ENCODE measurements at regions not wholly inside any gene's neighbourhood (a gene's known extent, or its start where the extent isn't known, plus 50 kb on each side); places are given as distances from the start of the nearest gene placed in this dataset.
"Not testable (repeated sequence)": the region's sequence is repeated elsewhere in the genome, so short reads cannot be mapped to it uniquely, and the experiment has no call there.

DNA sequence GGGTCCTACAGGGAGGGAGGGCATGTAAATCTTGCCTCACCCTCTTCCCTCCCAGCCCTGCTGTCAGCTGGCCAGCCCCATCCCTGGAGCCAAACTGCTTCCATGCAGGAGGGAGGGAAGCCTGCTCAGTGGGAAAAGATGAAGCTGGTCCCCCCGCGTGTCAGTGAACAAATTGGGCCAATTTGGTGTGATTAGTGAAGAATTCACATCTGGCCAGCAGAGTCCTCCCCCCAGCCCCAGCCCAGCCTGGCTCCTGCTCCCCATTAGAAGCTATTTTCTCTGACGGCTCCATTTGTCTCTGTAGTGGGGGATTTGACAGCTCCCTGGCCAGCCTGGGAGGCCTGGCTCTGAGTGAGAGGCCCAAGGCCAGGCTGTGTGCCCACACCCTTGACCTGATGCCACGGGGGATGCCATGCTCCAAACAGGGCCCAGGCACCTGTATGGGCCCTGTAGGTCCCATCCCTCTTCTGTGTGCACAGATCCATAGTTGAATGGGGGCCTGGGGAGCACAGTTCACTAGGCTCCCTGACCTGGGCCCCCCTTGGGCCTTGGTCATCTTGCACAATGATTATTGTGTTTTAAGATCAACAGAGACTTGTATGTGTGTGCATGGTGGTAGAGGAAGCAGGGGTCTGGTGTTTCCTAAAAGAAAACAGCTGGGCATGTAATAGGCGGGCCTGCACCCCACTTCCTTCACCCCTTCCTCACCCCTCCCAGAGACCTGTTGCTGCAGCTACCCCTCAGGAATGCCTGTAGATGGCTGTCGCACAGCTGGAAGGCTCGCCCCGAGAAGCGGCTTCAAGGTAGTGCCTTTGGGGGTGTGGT is 50.7 kb upstream of the TAC4 start:
- TF ChIP-seq, protein P1, sequence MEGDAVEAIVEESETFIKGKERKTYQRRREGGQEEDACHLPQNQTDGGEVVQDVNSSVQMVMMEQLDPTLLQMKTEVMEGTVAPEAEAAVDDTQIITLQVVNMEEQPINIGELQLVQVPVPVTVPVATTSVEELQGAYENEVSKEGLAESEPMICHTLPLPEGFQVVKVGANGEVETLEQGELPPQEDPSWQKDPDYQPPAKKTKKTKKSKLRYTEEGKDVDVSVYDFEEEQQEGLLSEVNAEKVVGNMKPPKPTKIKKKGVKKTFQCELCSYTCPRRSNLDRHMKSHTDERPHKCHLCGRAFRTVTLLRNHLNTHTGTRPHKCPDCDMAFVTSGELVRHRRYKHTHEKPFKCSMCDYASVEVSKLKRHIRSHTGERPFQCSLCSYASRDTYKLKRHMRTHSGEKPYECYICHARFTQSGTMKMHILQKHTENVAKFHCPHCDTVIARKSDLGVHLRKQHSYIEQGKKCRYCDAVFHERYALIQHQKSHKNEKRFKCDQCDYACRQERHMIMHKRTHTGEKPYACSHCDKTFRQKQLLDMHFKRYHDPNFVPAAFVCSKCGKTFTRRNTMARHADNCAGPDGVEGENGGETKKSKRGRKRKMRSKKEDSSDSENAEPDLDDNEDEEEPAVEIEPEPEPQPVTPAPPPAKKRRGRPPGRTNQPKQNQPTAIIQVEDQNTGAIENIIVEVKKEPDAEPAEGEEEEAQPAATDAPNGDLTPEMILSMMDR (IDR thresholded peaks at IDR 0.05; ENCODE audit: insufficient read depth, low read depth, low read length, missing control alignments), result no peak
- no peak overlapping the region for H3K4me3 ChIP-seq (ENCODE audit: low read length)
- no peak for DNase-seq (ENCODE audit: low read depth)

- H3K4me3 ChIP-seq (ENCODE audit: low read length), result no peak overlapping the region
- no peak for DNase-seq (ENCODE audit: low read depth)
- TF ChIP-seq, protein P1 (IDR thresholded peaks at IDR 0.05; ENCODE audit: insufficient read depth, low read depth, low read length, missing control alignments), result peak; percentile 18
Observed at GRCh38 chr17:49899191-49899485, 51.3 kb upstream of the TAC4 start.

- DNase-seq (ENCODE audit: low read depth), result no peak
- TF ChIP-seq, protein P1 (IDR thresholded peaks at IDR 0.05; ENCODE audit: insufficient read depth, low read depth, low read length, missing control alignments), result no peak
- H3K4me3 ChIP-seq (ENCODE audit: low read length), result no peak overlapping the region
Observed at GRCh38 chr17:49899588-49899987, 51.7 kb upstream of the TAC4 start.

DNA sequence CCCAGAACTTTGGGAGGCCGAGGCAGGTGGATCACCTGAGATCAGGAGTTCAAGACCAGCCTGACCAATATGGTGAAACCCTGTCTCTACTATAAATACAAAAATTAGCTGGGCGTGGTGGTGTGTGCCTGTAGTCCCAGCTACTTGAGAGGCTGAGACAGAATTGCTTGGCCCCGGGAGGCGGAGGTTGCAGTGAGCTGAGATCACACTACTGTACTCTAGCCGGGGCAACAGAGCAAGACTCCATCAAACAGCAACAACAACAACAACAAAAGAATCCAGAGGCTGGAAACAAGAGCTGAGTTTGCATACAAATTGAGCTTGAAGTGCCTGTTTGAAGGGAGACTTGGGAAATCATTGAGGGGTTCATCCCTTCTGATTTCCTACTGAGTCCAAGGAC is 52.9 kb upstream of the TAC4 start:
- not testable (repeated sequence) for DNase-seq (ENCODE audit: low read depth); H3K4me3 ChIP-seq (ENCODE audit: low read length)

- H3K4me3 ChIP-seq (ENCODE audit: low read length), result no peak overlapping the region
- DNase-seq (ENCODE audit: low read depth), result peak; percentile 55
- TF ChIP-seq, protein P1 (IDR thresholded peaks at IDR 0.05; ENCODE audit: insufficient read depth, low read depth, low read length, missing control alignments), result no peak
Observed at GRCh38 chr17:49901460-49902331, 53.8 kb upstream of the TAC4 start.

DNA sequence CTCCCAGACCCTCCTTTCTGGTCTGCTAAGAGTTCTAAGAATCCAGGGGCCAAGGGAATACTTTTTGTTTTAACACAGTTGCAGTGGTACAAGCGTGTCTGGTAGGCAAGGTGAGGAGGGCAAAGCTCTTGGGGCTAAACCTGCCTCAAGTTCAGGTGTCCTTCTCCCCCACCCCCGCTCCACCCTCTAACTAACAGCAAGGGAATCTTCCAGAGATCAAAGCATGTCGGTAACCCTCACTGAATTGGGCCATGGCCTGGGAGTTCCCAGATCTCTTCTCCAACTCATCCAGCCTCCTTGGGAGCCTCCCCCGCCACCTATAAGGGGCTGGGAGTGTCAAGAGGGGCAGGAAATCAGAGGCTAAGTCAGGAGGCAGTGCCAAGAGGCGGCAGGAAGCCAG is 55.7 kb upstream of the TAC4 start:
- no peak for DNase-seq (ENCODE audit: low read depth)
- TF ChIP-seq, protein P1 (IDR thresholded peaks at IDR 0.05; ENCODE audit: insufficient read depth, low read depth, low read length, missing control alignments), result no peak
- no peak overlapping the region for H3K4me3 ChIP-seq (ENCODE audit: low read length)

DNA sequence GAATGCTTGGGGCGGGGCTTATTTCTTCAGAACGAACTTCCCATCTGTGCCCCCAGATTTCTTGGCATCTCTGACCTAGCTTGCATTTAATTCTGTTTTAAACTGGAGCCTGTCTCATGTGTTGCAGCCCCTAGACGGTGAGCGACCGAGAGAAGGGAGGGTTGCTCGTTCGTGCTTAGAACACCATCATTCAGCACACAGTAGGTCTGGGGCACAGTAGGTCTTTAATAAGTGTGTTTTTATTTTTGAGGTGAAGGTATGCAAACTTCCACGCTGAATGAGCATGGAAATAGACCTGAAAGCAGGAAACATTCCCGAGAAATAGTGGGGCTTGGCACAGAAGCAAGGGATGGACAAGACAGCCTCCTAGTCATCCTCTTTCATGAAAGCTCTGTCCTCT is 57.0 kb upstream of the TAC4 start:
- H3K4me3 ChIP-seq (ENCODE audit: low read length), result no peak overlapping the region
- DNase-seq (ENCODE audit: low read depth), result no peak
- TF ChIP-seq, protein P1 (IDR thresholded peaks at IDR 0.05; ENCODE audit: insufficient read depth, low read depth, low read length, missing control alignments), result no peak

Measured in epithelial cell of esophagus (primary cell).